Suppressor macrophage treated with lipopolysaccharide for 4 hours (primary cell): ENCODE measurements at regions not wholly inside any gene's neighbourhood (a gene's known extent, or its start where the extent isn't known, plus 50 kb on each side); places are given as distances from the start of the nearest gene placed in this dataset.
"Not testable (repeated sequence)": the region's sequence is repeated elsewhere in the genome, so short reads cannot be mapped to it uniquely, and the experiment has no call there.

Experiments used
- DNase-seq: peaks from one replicate; pipeline ENCODE4 v3.0.0-alpha.2; 2020

DNA sequence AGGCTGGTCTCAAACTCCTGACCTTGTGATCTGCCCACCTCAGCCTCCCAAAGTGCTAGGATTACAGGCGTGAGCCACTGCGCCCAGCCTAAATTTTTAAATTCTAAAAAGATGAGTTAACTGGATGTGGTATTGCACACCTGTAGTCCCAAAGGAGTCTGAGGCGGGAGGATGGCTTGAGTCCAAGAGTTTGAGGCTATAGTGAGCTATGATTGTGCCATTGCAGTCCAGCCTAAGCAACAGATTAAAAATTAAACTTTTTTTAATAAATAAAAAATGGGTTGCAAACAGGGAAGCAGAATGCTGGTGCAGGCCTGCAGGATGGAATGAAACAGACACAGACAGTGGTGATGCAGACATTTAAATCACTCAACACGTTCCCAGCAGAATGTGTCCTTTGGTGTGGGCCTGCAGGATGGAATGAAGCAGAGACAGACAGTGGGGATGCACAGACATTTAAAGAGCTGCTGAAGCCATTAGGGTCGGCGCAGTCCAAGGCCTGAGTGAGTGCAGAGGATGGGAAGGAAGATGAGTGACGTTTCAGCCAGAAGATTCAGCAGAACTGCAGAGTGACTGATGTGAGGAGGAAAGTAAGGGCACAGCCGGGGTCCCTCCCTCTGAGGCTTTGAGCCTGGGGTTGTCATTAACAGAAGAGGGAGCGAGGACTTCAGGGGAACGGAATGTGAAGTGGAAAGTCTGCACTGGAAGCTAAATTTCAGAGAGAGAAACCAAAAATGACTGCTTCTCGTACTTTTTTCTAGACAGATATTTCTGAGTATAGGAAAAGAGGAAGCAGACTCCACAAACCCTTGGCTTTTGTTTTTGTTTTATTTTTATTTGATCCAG lies 117.5 kb downstream of the RIN2 start:
- DNase-seq = peak; percentile 56

DNA sequence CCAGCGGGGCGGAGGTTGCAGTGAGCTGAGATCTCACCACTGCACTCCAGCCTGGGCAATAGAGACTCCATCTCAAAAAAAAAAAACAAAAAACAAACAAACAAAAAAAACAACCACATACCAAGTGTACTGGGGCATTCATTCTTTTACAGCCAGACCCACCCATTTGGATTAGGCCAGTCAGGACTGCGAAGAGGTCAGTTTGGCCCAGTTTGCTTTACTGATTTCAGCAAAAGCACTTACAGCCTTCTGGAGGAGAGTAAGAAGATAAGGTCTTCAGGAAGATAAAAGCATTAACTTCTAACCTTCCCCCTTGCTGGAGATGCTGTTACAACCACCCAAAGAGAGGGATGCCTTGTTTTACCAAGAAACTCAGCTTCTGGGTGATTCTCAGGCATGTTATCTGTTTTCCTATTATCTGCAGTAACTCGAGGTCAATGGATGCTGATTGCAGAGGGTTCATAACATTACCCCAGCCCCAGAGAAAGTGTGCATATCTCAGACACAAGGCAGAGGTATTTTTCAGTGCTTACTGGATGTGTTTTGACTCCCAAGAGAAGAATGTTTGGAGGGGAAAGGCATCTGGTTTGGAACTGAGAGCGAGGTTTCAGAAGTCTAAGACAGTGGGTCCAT lies 118.9 kb downstream of the RIN2 start:
- no peak for DNase-seq

DNA sequence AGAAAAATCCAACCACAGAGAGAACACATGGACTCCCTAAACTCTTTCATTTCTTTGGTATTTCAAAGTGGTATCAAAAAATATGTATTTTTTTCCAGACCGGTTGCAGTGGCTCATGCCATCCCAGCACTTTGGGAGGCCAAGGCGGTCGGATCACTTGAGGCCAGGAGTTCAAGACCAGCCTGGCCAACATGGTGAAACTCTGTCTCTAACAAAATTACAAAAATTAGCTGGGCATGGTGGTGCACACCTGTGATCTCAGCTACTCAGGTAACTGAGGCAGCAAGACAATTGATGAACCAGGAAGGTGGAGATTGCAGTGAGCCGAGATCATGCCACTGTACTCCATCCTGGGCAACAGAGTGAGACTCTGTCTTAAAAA lies 121.8 kb downstream of the RIN2 start:
- not testable (repeated sequence) for DNase-seq

DNA sequence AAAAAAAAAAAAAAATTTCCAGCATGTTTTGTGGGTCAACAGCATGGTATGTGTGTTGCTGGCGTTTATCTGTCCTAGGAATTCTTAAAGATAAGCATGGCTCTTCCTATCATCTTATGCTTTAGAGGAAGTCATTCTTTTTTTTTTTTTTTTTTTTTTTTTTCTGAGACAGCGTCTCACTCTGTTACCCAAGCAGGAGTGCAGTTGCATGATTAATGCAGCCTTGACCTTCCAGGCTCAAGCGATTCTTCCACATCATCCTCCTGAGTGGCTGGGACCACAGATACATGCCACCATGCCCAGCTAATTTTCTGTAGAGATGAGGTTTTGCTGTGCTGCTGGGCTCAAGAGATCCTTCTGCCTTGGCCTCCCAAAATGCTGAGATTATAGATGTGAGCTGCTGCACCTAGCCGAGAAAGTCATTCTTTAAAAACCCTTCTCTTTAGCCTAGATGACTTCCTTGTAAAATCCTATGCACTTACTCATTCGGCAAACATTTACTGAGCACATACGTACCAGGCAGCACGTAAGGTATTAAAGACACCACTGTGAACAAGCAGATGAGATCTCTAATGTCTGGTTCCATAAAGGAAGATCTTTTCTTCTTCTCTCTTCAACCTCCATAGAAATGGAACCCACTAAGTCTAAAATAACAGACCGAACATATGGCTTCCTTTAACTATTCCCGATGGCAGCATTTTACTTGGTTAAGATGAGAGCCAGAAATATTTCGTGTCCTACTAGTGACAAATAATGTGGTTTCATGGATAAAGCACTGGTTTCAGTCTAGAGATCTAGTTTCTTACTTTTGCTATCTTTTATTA lies 122.4 kb downstream of the RIN2 start:
- DNase-seq = peak; percentile 37

DNA sequence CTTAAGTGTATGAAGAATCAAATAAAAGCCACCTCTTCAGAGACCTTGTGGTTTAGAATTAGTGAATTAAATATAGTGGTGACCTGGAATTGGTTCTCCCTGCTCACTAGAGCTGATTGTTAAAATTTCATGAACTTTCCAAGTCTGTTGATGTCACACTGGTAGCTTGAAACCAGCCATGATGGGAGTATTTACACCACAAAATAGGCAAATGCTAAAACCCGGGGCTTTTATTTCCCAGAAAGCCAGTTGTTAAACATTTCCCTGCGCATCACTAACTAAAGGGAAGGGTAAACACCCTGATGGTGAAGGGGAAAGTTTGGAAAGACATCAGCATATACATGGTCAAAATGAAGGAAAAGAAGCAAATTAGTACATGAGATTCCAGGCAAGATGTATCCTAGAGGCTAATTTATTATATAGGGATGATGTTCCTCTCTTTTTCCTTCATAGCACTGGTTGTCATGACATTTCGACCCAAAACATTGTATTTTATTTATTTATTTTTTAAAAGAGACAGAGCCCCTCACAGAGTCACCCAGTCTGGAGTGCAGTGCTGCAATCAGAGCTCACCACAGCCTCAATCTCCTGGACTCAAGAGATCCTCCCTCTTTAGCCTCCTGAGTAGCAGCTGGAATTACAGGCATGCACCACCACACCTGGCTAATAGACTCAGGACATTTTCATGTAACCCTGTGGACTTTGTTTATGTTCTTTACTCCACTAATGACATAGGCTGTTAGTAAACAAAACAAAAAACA lies 123.2 kb downstream of the RIN2 start:
- no peak for DNase-seq

DNA sequence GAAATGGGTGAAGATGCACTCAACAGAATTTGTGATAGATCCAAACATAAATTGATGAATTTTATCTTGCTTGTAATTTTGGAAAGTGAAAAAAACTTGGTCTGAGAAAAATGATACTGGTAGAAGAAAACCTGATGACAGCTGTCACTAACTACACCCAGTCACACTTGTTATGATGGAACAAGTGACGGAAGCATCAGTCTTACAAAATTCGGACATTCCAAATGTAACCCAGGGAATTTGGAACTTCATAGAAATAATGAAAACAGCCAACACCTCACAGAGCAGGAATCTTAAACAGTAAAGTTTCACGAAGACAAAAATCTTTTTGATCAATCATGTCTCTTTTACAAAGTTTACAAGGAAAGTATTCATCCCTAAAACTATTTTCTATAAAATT lies 123.9 kb downstream of the RIN2 start:
- no peak for DNase-seq

DNA sequence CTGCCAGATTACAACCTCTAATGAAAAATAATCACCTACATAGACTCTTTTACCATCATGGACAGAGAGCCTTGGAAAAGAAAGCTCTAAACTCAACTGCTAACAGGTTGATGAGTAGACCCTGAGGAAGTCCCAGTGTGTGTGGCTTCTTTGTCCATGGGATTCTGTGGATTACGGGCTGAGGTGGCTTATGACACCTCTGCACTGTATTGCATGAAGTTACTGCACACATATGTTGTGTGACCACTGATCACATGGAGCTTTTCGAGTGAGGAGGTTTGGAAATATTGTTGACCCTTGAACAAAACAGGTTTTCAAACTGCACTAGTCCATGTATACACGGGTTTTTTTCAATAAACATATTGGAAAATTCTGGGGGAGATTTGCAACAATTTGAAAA lies 124.4 kb downstream of the RIN2 start:
- no peak for DNase-seq

DNA sequence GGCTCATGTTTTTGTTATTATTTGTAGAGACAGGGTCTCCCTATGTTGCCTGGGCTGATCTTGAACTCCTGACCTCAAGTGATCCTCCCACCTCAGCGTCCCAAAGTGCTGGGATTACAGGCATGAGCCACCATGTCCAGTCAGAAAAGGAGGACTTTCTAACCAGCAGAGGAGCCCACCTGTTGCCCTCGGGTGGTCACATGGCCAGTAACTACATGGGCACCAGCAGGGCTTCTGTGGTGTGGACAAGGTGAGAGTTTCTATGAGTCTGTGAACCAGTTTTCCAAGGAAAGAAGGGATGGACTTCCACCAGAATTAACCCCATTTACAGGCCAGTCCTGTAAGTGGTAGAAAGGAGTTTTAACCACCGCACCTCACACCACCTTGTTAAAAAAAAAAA lies 125.4 kb downstream of the RIN2 start:
- no peak for DNase-seq

DNA sequence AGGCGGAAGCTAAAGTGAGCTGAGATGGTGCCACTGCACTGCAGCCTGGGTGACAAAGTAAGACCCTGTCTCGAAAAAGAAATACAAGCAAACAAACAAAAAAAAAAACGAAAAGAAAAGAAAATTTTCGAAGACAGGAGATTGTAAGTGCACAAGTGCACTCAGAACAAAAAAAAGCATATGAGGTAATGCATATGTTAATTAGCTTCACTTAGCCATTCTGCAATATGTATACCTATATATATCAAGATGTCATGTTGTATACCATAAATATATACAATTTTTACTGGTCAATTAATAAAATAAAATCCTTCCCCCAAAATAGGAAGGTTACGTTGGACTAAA lies 127.5 kb downstream of the RIN2 start:
- no peak for DNase-seq

DNA sequence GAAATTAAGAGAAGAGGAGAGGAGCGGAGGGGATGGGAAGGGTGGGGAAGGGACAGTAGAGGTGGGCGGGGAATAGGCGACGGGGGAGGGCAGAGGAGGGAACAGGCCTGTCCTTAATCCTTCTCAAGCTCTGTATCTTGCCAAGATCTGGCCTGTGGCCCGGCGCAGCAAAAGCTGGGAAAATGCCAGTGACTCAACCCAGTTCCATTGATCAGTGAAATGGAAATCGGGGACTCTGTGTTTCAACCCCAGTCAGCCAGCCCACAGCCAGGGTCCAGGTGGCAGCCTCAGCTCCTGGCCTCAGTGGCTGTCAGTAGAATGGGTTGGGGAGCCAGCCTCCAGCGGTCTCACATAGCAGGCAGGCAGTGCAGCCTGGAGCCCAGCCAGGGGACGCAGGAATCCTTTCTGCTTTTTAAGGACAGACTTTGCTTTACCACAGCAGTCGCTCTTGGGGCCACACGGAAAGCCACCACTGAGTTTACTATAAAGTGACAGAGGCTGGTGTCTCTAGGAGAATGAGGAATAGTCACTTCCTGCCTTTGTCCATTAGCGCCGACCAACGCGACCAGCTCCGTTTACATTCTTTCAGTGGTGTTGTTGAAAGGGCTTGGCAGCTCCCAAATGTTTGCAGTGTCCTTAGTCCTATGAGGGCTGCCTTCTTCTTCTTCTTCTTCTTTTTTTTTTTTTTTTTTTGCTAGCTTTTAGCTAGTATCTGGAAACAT lies 128.0 kb downstream of the RIN2 start:
- DNase-seq = peak; percentile 43

DNA sequence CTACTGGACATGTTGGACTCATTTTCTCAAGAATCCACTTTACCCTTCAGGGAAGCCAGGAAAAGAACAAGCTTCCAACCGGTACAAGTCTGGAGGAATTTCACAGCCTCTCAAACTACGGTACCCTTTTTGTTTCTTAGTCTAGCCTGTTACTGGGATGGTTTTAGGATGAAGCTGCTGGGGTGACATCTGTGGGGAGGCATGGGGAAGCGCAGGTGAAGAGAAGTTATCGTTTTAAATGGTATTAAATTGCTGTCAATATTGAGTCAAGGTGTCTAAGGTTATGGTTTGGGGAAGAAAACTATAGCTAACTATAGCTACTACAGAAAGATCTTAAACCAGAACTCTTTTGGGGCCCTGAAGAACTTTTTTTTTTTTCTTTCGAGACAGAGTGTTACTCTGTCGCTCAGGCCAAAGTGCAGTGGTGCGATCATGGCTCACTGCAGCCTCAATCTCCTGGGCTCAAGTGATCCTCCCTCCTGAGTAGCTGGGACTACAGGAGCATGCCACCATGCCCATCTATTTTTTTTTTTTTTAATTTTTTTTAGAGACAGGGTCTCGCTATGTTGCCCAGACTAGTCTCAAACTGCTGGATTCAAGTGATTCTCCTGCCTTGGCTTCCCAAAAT lies 128.7 kb downstream of the RIN2 start:
- no peak for DNase-seq

DNA sequence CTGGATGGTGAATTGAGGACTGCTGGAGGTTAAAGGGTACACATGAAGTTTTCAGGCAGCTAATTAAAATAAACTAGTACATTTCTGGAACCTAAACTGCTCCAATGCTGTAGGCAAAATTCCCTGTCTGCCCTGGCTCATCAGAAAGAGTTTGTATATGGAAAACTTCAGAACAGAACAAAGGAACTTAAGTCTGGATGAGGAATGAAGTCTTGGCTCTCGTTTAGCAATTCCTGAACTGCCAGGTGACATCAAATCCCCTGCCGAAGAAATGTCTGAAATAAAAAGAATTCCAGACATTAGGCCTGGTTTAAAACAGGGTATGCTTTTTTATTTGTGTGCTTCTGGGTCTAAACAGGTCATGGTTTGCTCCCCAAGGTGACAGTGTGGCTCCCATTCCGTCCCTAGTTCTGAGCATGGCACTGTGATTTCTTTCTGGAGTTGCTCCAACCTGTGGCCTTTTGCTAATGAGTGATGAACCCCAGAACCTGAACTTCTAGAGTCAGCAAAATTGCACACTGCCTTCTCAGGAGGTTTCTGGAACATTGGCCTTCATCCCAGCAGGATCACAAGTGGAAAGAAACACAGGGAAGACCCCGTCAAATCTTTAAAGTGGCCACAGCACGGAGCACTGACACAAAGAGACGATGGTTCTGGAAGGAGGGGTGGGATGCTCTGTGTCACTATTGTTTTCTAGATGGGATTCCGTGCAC lies 129.4 kb upstream of the NAA20 start:
- no peak for DNase-seq

DNA sequence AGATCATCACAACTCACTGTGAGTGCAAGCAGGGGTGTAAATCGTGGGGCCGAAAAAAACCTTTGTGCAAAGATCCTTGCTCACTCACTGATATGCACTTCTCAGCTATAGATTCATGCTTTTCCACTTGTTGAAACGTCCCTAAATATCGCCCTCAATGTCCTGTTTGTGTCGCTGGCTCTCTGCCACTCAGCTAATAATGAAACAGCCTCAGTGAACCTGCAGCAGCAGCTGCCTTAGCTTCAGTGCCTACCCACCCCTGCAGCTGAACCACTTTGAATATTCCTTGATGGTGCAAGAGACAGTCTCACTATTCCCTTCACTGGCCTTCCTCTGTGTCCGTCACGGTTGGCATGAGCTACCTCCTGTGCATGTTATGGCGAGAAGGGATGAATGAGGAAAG lies 128.9 kb upstream of the NAA20 start:
- no peak for DNase-seq

DNA sequence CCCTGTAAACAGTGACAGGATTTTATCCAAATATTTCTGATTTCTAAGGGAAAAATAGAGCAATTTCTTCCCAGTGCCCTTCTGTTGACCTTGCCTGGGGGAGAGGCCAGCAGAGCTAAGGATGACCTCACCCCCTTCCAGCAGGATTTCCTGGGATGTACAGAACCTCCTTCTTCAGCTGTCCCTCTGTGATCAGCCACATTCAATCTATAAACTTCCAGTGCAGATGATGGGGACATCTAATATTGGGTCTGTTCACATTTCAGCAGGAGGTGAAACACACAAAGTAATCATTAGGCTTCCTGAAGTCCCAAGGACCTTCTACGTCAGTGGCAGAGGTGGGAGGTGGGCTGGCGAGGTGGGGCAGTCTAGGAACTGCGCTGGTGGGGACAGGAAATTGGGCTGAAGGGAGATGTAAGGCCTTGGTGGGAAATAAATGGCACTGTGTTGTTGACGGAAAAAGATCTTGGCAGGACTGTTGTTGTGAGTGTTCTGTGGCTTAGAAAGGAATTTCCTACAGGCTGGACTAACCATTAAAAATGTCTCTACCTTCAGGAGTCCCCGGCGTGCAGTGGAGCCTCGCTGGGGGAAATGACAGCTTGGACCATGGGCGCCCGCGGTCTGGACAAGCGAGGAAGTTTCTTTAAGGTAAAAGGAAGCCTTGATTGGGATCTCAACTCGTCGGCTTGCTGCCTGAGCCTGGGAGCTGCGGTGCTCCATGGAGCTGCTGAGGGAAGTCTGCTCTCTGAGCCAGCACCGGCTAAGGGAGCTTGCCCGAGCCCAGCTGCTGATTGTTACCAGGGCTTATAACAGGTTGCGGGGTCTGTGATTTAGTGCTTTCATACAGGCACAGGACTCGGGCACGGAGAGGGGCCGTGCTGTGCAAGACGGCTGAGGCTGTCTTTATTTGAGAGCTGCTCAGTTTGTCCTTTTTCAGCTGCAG lies 127.9 kb upstream of the NAA20 start:
- DNase-seq = no peak

DNA sequence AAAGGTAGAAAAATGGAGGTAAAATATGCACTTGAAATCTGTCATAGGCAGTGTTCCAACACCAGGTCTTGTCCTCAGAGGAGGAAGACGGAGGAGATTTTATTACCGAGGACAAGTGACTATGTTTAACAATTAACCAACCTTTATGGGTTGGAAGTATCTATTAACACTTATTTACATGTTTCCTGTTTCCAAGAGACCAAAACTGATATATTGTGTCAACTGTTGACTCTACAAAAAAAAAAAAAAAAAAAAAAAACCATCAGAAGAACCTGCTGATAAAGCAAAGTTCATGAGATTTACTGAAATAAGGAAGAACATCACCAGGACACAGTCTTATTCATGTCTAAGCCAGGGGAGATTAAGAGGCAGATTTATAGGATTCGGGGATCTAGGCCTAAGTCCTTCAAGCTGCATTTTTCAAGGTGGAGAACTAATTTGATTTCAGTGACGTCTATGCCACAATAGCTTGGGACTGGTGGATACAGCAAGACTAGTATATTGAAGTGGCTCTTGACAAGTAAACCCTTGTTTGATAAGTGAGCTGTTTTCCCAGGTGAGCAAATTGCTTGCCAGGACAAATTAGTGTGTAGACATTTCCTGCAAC lies 126.6 kb upstream of the NAA20 start:
- no peak for DNase-seq

DNA sequence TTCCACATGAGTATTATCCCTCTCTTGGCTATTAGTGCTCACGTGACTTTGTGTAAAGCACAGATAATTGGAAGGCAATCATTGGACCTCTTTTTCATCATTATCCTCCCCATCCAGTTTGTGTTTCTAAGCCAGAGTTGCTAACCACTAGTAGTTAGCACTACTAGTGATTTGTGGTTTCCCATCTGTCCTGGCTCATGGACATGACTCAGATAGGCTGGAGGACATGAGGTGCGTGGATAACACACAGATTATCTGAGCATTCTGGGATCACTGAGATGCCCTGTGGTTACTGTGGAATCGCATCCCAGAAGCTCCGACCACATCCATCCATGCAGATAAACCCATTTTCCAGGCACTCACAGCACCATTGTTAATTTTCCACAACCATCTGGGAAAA lies 123.8 kb upstream of the NAA20 start:
- DNase-seq = no peak

DNA sequence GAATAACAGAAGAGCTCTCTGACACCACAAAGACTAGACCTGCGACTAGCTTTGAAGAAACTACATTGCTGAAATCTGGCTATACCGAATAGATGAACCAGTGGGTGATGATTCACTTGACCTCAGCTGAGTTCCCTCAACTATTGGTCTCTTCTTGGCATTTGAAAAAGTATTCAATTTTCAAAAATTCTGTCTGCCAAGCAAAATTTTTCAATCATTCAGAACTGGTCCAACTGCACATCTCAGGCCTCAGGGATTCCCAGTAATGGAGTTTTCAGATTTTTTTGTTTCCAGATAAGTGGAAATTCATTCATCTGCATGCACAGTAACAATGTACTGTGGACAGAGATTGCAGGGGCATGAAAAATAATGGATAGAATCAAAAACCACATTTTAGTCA lies 121.4 kb upstream of the NAA20 start:
- DNase-seq = no peak

DNA sequence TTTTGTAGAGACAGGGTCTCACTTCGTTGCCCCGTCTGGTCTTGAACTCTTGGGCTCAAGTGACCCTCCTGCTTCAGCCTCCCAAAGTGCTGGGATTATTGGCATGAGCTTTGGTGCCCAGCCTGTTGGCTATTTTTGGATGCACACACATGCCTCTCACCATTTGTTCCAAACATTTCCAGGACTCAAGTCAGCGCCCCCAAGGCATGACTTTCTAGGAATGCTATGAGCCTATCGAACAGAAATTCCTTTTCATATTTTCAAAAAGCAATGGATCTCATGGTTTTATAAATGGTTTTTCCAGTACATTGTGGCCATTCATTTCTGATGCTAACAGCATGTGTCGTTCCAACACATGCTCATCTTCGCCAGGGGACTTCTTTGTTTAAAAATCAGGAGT lies 119.3 kb upstream of the NAA20 start:
- no peak for DNase-seq

DNA sequence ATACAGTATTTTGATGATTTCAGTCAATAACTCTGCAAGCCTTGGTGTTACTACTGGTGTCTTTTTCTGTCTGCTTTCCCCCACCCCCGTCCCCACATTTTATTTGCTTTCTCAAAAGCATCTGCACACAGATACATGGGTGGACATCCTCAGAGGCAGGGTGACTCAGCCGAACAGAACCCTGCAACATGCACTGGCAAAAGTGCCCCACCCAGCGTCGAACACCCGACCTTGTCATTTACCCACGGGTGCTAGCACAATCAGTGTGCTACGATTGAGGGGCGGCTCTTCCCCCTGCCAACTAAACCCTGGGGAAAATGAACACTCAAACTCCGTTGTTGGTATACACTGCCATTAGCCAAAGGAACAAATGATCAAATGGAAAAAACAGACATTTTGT lies 115.9 kb upstream of the NAA20 start:
- DNase-seq = peak; percentile 71
